HG03025 (cell line): ENCODE measurements at regions not wholly inside any gene's neighbourhood (a gene's known extent, or its start where the extent isn't known, plus 50 kb on each side); places are given as distances from the start of the nearest gene placed in this dataset.
"Not testable (repeated sequence)": the region's sequence is repeated elsewhere in the genome, so short reads cannot be mapped to it uniquely, and the experiment has no call there.

Experiments
- ATAC-seq: cut with Tn5 transposase; IDR thresholded peaks from one replicate; pipeline ENCODE4 v1.9.1; 2021; ENCODE audit warnings: mild to moderate bottlenecking, moderate library complexity; ENCODE audit not compliant: unreplicated experiment, low FRiP score

DNA sequence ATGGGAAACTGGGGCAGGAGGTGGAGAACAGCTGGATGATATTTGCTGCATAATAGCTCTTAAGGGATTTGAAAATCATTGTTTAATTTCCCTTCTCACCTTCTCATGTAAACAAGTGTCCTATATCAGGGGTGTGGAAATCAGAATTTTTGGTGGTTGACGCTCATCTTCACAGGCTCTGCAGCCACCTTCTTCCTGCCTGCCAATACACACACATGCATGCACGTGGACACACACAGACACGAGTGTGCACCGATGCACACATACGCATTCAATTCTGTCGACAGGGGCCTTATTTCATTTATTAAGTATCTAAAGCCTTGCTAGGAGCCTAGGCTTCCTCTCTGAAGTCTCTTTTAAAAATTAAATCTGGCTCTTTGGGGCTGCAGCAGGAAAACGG is 349.4 kb upstream of the NCAM1 start:
- no peak for ATAC-seq

DNA sequence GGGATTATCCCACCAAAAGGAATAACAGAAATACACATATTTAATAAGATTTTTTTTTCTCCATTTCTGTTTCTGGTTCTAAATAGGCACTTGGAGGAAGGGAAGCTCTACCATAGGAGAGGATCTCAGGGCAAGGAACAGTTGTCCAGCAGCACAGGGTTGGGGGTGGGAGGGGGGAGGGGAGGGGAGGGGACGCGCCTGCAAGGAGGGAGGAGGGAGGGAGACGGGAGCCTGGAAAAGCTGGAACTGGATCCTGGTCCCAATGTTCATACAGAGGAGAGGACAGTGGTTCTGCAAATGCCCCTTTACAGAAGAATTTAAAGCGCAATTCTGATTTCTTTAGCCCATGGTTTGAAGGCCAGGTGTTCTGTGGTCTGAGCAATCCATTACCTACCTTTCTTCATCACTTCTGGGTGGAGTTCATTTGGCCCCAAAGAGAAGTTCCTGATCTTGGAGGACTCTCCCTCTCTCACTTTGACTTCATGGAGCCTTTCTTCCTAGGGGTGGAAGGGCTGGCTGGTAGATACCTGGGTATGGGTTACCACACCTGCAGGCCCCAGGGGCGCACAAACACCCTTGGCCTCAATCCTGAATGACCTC is 348.9 kb upstream of the NCAM1 start:
- no peak for ATAC-seq

DNA sequence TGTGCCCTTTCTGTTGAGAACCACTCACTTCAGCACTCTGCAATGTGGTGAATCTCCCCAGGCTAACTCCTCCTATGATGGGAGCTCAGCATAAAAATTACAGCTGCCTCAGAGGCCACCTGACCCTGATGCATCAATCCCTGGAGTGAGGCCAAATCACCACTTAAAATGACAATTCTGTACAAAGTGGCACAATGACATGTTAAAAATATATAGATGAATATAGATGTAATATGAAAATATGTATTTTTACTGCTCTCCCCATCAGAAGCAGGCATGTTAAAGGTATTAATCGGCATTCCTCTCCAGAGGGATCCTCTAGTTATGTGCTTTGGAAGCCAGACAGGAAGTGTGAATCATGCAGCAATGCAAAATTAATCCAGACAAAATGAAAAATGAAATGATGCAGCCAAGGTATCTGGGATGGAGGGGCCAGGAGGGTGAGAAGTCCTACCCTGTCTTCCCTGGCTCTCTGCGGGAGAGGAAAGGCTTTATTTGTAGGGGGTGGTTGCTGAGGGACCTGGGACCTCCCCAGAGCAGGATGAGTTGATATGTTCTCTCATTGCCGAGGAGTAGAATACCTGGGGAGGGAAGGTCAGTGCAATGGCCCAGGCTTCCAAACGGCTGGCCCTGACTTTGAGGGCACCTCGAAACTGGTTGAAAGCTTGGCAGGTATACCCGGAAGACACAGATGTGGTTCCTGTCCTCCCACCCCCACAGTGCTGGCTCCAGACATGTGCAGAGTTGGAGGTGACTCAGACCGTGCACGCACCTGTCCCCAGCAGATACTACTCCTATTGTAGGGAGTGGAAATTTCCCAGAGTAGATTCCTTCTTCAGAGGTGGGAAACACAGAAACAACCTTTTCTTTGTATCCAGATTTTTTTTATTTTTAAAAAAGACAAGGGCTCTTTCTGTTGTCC is 347.9 kb upstream of the NCAM1 start:
- no peak for ATAC-seq

DNA sequence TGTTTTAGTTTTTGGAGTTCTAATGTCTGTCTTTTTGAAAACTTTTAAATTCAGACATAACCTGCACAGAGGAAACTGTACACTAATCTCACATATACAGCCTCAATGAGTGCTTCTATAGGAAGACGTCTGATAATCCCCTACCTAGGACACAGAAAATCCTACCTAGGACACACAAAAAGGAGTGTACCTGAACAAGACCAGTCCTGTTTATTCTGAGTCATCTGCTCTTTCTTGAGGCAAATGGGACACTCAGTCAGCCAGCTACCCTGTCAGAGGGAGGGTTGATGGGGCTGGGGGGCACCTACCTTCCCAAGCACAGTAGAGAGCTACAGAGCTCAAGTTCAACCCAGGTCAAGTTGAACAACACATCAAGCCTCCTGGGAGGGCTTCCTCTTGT is 346.6 kb upstream of the NCAM1 start:
- ATAC-seq, result no peak

DNA sequence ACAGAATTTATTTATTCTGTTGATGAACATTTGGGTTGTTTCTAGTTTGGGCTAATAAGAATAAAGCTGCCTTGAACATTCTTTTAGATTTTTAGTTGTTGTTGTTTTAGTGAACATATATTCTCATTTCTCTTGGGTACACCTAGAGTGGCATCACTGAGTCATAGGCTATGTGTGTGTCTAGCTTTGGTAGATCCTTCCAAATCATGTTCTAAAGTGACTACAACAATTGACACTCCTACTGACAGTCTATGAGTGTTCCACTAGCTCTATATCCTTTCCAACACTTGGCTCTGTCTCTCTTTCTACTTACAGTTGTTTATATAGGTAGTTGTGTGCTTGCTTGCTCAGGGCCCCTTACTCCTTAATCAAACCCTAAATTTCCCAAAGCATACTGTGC is 346.0 kb upstream of the NCAM1 start:
- ATAC-seq, result no peak

DNA sequence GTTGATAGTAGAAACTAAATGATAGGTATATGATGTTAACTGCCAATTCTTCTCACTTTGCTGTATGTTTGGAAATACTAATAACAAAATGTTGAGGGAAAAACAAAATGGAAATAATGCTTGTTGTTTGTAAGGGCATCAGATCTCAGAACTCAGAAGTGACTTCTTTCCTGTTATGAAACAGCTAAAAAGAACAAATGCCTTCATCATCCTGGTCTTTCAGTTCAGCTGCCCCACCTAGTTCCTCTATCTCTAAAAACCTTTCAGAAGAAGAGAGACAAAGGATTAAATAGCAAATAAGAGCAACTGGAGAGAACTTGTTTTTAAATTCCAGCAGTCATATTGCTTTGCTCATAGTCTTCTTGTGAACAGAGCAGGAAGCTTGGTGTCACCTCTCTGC is 345.3 kb upstream of the NCAM1 start:
- ATAC-seq, result no peak

DNA sequence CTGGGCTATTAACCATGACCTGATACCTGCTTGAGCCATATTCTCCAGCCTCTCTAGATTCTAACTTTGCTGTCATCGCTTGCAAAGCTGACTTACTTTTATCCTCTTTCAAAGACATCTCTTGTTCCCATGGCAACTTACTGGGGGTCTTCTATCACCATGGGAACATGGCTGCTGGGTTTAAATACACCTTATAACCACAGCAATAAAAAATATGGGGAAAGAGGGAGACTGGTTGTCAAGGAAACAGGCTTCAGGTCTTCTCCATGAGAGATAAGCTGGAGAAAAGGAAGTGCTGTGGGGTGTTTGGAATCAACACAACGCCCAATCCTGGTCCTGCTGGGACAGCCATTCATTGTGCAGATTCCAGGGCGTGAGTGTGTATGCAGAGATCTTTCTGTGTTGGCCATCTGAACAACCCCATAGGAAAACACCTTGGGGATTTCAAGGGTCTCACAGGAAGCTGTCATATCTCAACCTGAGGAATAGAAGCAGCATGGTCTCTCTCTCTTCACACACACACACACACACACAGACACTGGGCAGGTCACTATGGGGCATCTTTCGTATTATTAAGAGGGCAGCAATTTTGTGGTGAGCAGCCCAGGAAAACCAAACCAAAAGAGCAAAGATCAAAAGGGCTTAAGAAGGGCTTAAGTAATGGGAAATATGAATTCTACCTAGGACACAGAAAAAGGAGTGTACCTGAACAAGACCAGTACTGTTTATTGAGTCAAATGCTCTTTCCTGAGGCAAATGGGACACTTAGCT is 344.7 kb upstream of the NCAM1 start:
- ATAC-seq, result no peak

DNA sequence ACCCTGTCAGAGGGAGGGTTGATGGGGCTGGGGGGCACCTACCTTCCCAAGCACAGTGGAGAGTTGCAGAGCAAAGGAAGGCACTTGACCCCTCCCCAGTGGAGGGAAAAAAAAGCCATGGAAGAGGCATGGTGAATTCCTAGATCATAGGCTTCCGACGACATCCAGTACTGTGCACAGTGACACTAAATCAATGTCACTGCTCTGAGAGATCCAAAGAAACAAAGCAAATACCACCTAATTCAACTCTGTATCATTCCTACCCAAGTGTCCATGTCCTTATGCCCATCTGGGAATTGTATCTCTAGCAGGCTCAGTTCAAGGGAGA is 344.2 kb upstream of the NCAM1 start:
- ATAC-seq, result no peak

DNA sequence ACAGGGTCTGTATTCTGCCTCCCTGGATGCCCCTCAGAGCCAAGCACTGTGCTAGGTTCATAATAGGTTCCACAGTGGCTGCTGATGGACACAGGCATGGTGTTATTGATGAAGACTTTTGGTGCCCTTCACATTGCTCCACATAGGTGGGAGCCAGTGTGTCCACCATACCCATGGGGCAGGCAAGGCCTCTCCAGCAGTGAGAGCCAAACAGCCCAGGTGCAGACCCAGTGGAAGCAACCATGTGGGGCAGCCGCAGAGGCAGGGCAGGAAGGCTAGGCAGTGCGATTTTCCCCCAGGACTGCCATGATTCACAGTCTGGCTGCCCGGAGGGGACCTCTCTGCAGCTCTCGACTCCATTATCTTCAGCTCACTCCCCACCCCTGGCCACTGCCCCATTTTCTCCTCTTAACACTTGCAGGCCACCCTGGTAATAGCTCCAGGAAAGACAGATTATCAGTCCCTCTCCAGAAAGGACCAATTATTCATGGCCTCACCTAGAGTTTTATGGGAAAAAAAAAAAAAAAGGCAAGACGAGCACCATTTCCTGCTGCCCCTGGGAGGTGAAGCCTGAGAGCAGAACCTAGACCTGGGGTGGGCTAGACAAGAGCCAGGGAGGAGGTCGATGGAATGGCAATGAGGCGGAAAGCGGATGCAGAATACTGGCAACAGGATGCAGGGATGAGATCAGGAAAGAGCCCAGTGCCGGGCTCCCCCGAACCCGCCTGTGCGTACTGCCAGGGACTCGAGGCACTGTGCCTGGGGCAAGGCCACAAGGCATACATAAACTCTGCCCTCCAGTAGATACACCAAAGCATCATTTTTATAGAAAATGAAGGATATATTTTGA is 343.0 kb upstream of the NCAM1 start:
- no peak for ATAC-seq

DNA sequence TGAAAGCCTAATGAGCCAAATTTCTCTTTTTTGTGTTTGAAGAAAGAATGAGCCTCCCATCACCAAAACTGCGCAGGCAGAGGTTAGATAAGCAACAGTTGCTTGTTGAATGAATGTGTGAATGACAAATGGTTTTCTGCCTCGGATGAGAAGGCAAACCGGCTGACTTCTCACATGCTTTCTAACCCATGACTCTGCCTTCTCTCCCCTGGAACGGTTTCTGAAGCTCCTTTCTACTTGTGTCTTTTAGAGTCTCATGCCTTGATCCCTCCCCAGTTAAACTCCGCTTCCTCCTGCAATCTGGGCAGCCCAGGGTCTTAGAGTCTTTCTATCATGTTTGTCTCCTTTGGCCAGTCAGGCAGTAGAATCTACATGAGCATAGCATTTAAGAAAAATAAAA is 342.1 kb upstream of the NCAM1 start:
- ATAC-seq, result no peak

DNA sequence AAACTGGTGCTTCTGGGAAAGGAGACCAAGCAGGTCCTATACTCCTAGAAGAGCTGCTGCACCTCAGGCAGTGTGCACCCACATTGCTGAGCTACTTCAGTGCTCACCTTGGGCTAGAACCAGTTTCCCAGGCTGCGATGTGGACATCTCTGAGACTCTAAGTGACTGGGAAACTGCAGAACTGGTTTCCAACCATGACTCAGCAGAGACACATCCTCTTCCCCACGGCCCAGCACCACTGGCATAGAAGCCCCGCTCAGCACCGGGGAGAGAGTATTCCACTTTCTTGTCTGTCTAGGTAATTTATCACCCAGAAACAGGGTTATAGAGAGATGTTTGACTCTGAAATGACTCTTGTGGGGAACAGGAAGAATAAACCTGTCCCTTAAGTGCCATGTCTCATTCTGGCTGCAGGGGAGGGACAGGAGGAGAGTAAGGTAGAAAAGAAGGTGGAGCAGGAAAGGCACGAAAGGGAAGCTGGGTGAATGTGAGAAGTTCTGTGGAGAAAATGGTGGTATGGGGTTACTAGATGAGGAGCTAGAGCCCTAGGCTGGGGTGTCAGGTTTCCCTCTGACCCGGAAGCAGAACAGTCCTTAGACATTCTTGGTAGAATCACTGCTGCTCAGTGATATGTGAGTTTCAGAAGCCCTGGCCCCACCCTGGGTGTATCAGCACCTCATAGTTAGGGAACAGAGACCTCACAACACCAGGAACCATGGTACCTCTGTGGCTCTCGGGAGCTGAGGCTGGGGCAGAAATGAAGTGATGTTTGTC is 340.4 kb upstream of the NCAM1 start:
- no peak for ATAC-seq

DNA sequence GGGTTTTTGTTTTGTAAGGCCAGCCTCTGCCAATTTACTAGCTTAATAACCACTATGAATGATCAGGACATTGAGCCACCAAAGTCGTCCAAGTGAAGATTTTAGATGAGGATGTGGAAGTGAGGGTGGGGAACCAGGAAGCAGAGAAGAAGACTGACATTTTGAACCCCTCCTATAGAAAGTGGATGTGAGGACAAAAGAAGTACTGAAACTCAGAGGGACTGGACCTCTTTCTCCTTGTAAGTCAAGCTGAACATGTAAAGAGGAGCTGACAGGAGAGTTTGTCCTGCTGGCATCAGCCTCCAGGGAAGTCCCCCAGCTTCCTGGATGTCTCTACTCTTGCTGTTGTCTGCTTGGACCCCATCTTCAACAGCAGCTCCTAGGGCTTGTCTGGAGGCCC is 338.2 kb upstream of the NCAM1 start:
- ATAC-seq, result no peak

DNA sequence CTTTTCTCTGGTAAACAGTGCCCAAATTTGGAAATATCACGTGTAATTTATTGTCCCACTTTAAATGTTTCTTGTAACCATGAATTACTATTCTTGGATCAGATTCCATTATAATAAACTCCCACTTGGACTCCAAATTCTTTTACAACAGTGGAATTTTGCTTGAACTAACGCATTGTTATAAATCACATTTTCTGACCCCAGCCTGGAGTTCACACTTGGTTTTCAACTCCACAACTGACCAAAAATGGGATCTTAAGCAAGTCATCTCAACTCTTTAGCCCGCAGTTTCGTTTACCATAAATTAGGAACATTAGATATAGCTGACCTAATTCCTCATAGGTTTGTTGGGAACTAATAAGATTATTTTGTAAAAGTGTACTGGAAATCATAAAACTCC is 336.8 kb upstream of the NCAM1 start:
- ATAC-seq, result no peak

DNA sequence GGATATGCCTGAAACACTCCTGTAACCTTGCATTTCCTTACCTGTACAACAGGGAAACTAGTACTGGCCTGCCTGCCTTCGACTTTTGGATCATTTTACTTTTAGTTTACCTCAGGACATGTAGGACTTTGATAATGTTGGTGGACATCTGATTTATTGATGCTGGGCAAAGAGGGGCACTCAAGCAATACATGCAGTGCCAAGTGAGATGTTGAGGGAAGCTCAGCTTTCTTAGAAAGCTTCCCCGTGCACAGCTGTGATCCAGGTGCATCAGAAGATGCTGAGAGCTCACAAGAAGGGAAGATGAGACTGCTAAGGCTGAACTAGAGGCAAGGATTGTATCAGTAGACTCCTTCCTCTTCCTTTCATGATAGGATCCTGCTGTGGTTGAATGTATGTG is 336.2 kb upstream of the NCAM1 start:
- ATAC-seq, result not testable (repeated sequence)

DNA sequence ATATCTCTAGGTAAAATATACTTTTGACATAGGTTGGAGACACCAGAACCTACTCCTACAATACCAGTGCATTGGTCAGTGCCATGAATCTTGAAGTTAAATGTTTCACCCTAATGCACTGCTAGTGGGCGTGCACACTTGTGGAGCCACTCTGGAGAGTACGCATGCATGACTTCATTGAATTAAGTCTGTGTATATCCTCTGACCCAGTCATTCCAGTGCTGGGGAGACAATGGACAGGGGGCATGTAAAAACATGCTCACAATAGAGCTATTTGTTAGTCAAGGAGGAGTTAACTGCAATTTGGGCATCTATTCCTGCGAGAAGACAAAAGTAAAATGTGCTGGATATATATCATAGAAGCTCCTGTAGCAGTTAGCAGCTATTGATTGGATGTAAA is 335.4 kb upstream of the NCAM1 start:
- no peak for ATAC-seq

DNA sequence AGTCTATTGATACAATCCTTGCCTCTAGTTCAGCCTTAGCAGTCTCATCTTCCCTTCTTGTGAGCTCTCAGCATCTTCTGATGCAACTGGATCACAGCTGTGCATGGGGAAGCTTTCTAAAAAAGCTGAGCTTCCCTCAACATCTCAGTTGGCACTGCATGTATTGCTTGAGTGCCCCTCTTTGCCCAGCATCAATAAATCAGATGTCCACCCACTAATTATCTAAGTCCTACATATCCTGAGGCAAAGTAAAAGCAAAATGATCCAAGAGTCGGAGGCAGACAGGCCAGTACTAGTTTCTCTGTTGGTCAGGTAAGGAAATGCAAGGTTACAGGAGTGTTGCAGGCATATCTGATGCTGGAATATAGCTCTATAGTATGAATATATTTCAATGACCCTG is 334.5 kb upstream of the NCAM1 start:
- ATAC-seq, result no peak

DNA sequence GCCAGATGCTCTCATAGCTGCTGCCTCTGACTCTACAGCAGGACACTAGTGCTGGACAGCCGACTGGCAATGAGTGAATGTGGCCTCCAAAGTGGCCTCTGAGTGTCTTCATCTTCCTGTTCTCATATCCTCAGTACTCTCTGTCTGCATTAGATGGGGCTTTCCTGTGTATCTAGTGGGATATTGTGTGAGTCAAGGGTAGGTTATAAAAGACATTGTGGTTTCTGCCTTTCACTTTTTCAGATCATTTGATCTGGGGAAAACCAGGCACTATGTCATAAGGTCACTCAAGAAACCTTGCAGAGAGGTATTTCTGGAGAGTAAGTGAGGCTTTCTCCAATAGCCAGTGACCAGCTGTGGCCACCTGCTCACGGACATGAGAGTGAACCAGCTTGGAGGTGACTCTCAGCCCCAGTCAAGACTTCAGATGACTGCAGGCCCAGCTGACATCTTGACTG is 333.6 kb upstream of the NCAM1 start:
- ATAC-seq, result peak; percentile 41

DNA sequence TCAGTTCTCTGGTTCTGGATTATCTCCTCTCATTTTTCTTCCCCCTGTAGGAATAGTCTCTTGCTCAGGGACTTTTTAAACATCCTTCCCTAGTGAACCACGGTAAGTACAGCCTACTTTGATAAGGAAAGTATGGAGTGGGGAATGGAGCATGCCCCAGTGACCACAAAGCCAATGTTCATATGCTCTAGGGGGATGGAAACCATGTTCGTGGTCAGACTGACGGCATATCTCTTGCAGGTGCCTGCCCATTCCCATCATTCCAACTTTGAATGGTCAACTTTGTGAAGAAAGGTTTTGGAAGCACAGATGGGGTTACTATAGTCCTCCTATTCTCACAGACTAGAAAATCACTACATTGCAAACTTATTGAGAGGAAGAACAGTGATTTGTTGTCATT is 332.5 kb upstream of the NCAM1 start:
- no peak for ATAC-seq

DNA sequence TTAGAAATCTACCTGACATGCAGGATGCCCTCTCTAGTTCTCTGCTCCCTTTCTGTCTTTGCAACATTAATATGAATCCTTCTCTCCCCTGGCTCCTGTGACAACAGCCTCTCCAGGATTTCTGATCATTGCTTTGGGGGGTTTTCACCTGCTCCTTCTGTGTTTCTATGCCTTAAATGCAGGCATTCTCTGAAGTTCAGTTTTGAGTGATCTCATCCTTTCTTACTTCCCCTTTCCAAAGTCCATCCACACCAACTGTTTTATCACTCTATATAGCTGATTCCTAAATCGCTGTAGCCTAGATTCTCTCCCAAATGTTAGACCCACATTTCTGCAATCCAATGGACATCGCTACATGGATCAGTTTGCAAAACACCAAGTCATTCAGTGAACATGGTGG is 330.7 kb upstream of the NCAM1 start:
- no peak for ATAC-seq

DNA sequence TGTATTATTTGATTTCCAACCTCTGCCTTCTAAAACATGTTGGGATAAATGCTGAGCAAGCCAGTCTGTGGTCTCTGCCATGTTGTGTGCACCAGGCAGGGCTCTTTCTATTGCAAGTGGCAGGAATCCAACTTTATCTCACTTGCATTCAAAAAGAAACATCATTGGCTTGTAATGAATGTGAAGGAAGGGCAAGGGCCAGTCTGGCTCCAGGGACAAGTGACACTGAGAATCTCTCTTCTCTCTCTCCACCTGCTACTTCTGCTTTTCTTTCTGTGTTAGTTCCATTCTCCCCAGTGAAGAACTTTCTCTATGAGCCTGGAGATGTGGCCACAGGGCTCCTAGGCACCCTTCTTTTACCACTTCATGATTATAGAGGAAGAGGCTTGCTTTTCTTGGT is 329.9 kb upstream of the NCAM1 start:
- no peak for ATAC-seq
